Heart left ventricle (tissue), 16 donors: ENCODE measurements at regions not wholly inside any gene's neighbourhood (a gene's known extent, or its start where the extent isn't known, plus 50 kb on each side); places are given as distances from the start of the nearest gene placed in this dataset.

Experiments
- ATAC-seq, 4 donors: fragments of 200-7000 bp; cut with Tn5 transposase; one replicate each; pipeline ENCODE4 v1.9.1; 2020 to 2022; ENCODE audit warnings: moderate library complexity in 4 of 4, mild to moderate bottlenecking in 3 of 4, moderate number of reproducible peaks in 1 of 4
- DNase-seq, 5 donors: peaks; one replicate each; pipeline ENCODE4 v3.0.0-alpha.2; 2020
- H3K27ac ChIP-seq, 12 donors: fragments of 200-600 bp; sonication (generic) in 4 of 12; one replicate each; pipeline versions ENCODE4 v1.5.0 to v1.8.0; 2016 to 2022; ENCODE audit warnings: mild to moderate bottlenecking in 2 of 12
- H3K27me3 ChIP-seq, 9 donors: fragments of 200-600 bp; sonication (generic) in 2 of 9; one replicate each; pipeline versions ENCODE4 v1.5.1 to v1.8.0; 2016 to 2022; ENCODE audit warnings: mild to moderate bottlenecking in 3 of 9
- H3K36me3 ChIP-seq, 9 donors: fragments of 200-600 bp; sonication (generic) in 2 of 9; one replicate each; pipeline versions ENCODE4 v1.5.0 to v1.8.0; 2018 to 2022; ENCODE audit warnings: mild to moderate bottlenecking in 2 of 9
- H3K4me1 ChIP-seq, 12 donors: fragments of 200-600 bp; sonication (generic) in 4 of 12; one replicate each; pipeline versions ENCODE4 v1.5.0 to v1.8.0; 2016 to 2022; ENCODE audit warnings: mild to moderate bottlenecking in 3 of 12
- H3K4me3 ChIP-seq, 12 donors: fragments of 200-600 bp; sonication (generic) in 4 of 12; one replicate each; pipeline versions ENCODE4 v1.5.0 to v1.8.0; 2017 to 2022; ENCODE audit warnings: mild to moderate bottlenecking in 9 of 12, moderate library complexity in 4 of 12
- H3K9me3 ChIP-seq, 12 donors: fragments of 200-600 bp; sonication (generic) in 4 of 12; one replicate each; pipeline versions ENCODE4 v1.5.0 to v1.8.0; 2016 to 2022; ENCODE audit warnings: mild to moderate bottlenecking in 1 of 12
- POLR2A ChIP-seq, 2 donors: fragments of 450-650 bp; IDR thresholded peaks; one replicate each; pipeline ENCODE4 v1.6.1; 2017; ENCODE audit warnings: antibody characterized with exemption in 2 of 2, mild to moderate bottlenecking in 2 of 2, moderate library complexity in 2 of 2
- WGBS, 4 donors: extraction: QIAGEN DNeasy Blood & Tissue Kit in 2 of 4; methylation state at CpG; one replicate each; pipeline versions ENCODE4 v1.1.5 to v1.1.7; 2013 to 2018; 5-methylcytosine and 5-hydroxymethylcytosine counted together
- intact Hi-C, 10 donors: fragments of 100-400 bp; cut with DNase I; formaldehyde crosslinking; loops; one replicate each; pipeline versions ENCODE4 v1.11.1 to v1.14.2; 2022
- TF ChIP-seq, protein P1 (sequence below), 12 donors: fragments of 200-600 bp; sonication (generic) in 4 of 12; IDR thresholded peaks; one replicate each; pipeline versions ENCODE4 v1.5.0 to v1.8.0; 2018 to 2022; ENCODE audit warnings: antibody characterized with exemption in 12 of 12, mild to moderate bottlenecking in 5 of 12
- donor health status: ischemic (EF 13 %, LVEDD 7.1; RV severe dilation, severe dysfunction).
- donor health status: healthy with polysubstance abuse.
- donor health status: DM: no; HTN: yes; CAD: no.
- donor health status: DM: no; HTN: no; CAD: no.
- donor health status: ischemic (EF 25% LVEDD 6.9; RV normal size, moderate dysfunction).
- donor health status: ischemic (EF 25% LVEDD 5.7; RV mildly dilated, moderate dysfunction).
- donor health status: healthy.
- donor health status: DM: yes; HTN: yes; CAD: no.
- donor health status: ischemic (EF 35%, LVEDD 5.7; RV mildly dilated, moderate dysfunction).
- donor health status: nonischemic (EF 11% LVEDD 7.7; RV severe dilation, severe dysfunction).
- donor health status: DM: yes; HTN: yes; CAD: no.
- donor health status: PGD.
- donor health status: ischemic (EF 29% LVEDD 5.4; RV normal size, mild dysfunction).
- donor health status: nonischemic (EF 23%, LVEDD 6.1; RV moderate dilation, normal function).

DNA sequence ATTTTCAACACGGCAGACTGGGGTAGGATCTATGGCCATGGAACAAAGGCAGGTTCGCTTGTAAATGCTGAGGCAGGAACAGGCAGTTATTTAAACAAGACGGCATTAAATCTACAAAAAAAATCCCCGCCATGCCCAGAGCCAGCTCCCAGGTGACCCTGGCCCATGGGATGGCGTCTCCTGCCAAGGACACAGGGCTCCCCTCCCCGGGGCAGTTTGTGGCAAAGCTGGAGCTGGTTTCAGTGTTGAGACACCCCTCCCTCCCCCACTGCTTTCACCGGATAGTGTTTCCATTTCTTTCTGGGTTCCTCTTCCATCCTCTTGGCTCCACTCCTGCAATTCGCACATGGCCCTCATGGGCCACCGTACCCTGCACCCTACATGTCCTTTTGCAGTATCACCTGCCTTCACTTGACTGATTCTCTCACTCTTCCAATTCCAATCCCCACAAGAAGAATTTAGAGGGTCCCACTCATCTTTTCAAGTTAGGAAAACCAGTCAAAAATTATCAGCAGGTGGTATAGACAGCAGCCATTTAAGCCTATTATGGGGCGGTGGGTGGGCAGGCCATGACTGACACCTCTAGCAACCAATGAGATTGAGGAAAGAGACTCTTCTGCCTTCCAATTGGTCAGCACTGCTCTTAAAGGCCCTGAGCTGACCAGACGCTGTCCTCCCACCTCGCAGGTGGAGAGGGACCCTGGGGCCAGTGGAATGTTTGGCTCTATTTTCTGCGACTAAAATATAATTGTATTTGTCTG is 52.0 kb downstream of the OLIG1 start:
- 78 to 85% (median 83%) methylated on average over 13 of the region's 13 CpGs for WGBS, 4 donors
- DNase-seq (no peak), ATAC-seq (no peak)
- no peak overlapping the region for H3K27ac ChIP-seq
- H3K9me3 ChIP-seq, result no peaks in the 10 kb centered on the region
- H3K4me3 ChIP-seq, result no peak overlapping the region
- peaks cover 0 to 51% (median 10%) of the 10 kb centered on the region in 9 donors for H3K27me3 ChIP-seq
- no peaks in the 10 kb centered on the region for H3K36me3 ChIP-seq
- peaks cover 0 to 1% (median 0%) of the 10 kb centered on the region in 12 donors for H3K4me1 ChIP-seq
- no peak for TF ChIP-seq POLR2A (IDR thresholded peaks at IDR 0.05)
- TF ChIP-seq, protein P1, sequence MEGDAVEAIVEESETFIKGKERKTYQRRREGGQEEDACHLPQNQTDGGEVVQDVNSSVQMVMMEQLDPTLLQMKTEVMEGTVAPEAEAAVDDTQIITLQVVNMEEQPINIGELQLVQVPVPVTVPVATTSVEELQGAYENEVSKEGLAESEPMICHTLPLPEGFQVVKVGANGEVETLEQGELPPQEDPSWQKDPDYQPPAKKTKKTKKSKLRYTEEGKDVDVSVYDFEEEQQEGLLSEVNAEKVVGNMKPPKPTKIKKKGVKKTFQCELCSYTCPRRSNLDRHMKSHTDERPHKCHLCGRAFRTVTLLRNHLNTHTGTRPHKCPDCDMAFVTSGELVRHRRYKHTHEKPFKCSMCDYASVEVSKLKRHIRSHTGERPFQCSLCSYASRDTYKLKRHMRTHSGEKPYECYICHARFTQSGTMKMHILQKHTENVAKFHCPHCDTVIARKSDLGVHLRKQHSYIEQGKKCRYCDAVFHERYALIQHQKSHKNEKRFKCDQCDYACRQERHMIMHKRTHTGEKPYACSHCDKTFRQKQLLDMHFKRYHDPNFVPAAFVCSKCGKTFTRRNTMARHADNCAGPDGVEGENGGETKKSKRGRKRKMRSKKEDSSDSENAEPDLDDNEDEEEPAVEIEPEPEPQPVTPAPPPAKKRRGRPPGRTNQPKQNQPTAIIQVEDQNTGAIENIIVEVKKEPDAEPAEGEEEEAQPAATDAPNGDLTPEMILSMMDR (IDR thresholded peaks at IDR 0.05), result no peak
- intact Hi-C loops, result loop anchor here in 5 of 10 donors (5.0 to 10.0 kb wide), 4 partner anchors 120 to 287 kb away; no protein-coding TSS in a partner anchor

DNA sequence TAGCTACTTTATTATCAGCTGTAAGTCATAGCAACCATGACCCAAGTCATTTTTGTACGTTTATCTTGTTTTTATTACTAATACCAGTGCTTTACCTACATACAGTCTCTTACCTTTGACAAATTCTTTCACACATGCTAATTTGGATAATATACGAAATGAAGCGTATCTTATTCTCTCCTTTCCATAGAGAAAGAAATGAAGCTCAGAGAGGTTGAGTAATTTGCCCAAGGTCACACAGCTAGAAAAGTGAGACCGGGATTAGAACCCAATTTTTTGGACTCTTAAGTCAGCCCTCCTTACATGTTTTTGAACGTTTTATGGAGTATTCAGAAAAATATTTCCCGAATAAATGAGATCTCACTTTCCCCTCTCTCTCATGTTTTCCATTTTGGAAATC is 52.6 kb downstream of the OLIG1 start:
- Histone ChIP-seq H3K9me3 (no peaks in the 10 kb centered on the region), H3K27ac (no peak overlapping the region), H3K4me3 (no peak overlapping the region), H3K4me1 (peaks cover 0 to 7% (median 2%) of the 10 kb centered on the region in 12 donors), H3K36me3 (no peaks in the 10 kb centered on the region), H3K27me3 (peaks cover 0 to 47% (median 10%) of the 10 kb centered on the region in 9 donors)
- ATAC-seq (no peak), DNase-seq (no peak)
- intact Hi-C loops, result loop anchor here in 5 of 10 donors (5.0 to 10.0 kb wide), 4 partner anchors 120 to 288 kb away; no protein-coding TSS in a partner anchor
- TF ChIP-seq, protein P1 (IDR thresholded peaks at IDR 0.05), result no peak
- 88 to 92% (median 90%) methylated on average over 6 of the region's 6 CpGs for WGBS, 4 donors

DNA sequence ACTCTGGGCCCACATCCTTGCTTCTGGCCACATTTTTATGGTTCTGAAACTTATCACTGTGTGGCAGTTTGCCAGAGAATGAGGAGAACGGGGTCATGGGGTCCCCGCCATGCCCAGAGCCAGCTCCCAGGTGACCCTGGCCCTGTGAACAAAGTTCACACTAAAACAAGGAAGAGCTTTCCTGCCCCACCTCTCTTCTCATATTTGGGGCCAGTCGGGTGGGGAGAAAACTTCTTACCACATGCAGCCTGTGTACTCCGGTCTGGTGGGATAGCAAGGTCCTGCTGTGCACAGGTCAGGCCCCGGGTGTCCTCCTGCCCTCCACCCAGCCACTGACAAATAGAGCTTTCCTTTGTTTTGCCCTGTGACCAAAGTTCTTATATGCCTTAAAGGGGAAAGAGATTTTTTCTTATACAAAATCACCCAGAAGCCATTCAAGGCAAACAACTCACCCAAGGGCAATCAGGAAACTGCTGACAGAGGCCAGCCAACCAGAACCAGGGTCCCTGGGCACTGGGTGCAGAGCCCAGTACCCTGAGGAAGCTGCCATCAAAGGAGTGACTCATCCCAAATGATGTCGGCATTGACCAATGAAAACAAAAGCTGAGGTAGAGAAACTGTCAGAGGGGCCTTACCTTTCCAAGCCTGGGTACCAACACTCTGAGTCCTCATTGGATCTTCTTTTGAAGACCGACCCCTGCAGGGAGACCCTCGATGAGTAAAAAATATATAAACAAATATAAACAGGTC is 53.6 kb downstream of the OLIG1 start:
- H3K4me3 ChIP-seq, result no peak overlapping the region
- no peak for ATAC-seq
- TF ChIP-seq, protein P1 (IDR thresholded peaks at IDR 0.05), result no peak
- no peaks in the 10 kb centered on the region for H3K36me3 ChIP-seq
- no peak overlapping the region for H3K27ac ChIP-seq
- peaks cover 0 to 9% (median 2%) of the 10 kb centered on the region in 12 donors for H3K4me1 ChIP-seq
- intact Hi-C loops, result loop anchor here in 5 of 10 donors (5.0 to 10.0 kb wide), 4 partner anchors 121 to 289 kb away; no protein-coding TSS in a partner anchor
- DNase-seq, result no peak
- whole genome bisulfite sequencing, 4 donors, result 63 to 73% (median 71%) methylated on average over 7 to 8 of the region's 8 CpGs
- peaks cover 0 to 40% (median 12%) of the 10 kb centered on the region in 9 donors for H3K27me3 ChIP-seq
- no peaks in the 10 kb centered on the region for H3K9me3 ChIP-seq

DNA sequence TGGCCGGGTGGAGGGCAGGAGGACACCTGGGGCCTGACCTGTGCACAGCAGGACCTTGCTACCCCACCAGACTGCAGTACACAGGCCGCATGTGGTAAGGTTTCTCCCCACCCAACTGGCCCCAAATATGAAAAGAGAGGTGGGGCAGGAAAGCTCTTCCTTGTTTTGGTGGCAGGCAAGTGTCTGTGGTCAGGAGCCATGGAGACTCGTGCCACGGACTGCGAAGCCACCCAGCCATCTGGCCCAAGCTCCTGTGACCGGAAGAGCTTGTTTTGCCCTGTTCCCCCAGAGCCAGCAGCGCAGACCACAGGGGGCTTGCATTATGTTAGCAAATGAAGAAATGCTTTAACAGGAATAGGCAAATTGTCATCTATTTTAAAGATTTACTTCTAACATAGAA is 54.9 kb downstream of the OLIG1 start:
- Histone ChIP-seq H3K27me3 (peaks cover 0 to 33% (median 12%) of the 10 kb centered on the region in 9 donors), H3K36me3 (no peaks in the 10 kb centered on the region), H3K9me3 (no peaks in the 10 kb centered on the region), H3K27ac (no peak overlapping the region), H3K4me1 (peaks cover 0 to 9% (median 2%) of the 10 kb centered on the region in 12 donors), H3K4me3 (no peak overlapping the region)
- no peak for TF ChIP-seq POLR2A (IDR thresholded peaks at IDR 0.05)
- TF ChIP-seq, protein P1 (IDR thresholded peaks at IDR 0.05), result no peak
- intact Hi-C loops, result loop anchor here in 9 of 10 donors (5.0 to 10.0 kb wide), 8 partner anchors 72 to 293 kb away; no protein-coding TSS in a partner anchor
- DNase-seq, result peak in 1 of 5 donors; percentile 38
- 74 to 93% (median 82%) methylated on average over 4 to 7 of the region's 7 CpGs for WGBS, 4 donors
- ATAC-seq, result no peak
